Right lobe of liver (tissue), 4 donors: ENCODE measurements at regions not wholly inside any gene's neighbourhood (a gene's known extent, or its start where the extent isn't known, plus 50 kb on each side); places are given as distances from the start of the nearest gene placed in this dataset.

ENCODE experiments used
- CTCF ChIP-seq, 4 donors: fragments of 200-600 bp in 3 of 4; fragments of 450-650 bp in 1 of 4; IDR thresholded peaks; one replicate each; pipeline versions ENCODE4 v1.5.1 to v1.8.0; 2016 to 2022; ENCODE audit warnings: antibody characterized with exemption in 4 of 4, mild to moderate bottlenecking in 2 of 4
- POLR2A ChIP-seq: fragments of 450-650 bp; IDR thresholded peaks from one replicate; pipeline ENCODE4 v1.6.1; 2017; ENCODE audit warnings: antibody characterized with exemption, mild to moderate bottlenecking
- donor health status: DM: no; HTN: no; CAD: no.
- donor health status: DM: no; HTN: no; CAD: no.
- donor health status: DM: no; HTN: yes; CAD: no.

- no peak for TF ChIP-seq CTCF (IDR thresholded peaks at IDR 0.05)
- no peak for TF ChIP-seq POLR2A
Observed at GRCh38 chr5:162436055-162436454, 368.5 kb downstream of the GABRG2 start.
